ENCODE measurements at regions not wholly inside any gene's neighbourhood (a gene's known extent, or its start where the extent isn't known, plus 50 kb on each side); places are given as distances from the start of the nearest gene placed in this dataset.

DNA sequence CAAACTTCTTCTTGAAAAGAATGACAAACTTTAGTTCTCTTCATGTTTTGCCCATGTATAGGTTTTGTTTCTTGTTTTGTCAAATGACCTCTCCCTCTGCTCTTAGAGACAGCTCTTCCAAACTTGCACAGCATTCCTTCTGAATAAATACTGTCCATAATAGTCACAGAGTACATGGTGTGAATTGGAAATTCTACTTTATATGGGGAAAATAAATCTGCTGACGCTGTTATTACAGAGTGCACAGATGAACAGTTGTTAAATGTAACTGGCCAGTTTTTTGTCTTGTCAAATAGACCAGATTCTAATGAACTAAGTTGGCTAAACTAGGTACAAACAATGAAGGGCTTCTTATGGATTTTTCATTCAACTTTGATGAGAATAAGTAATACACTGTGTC lies 115.8 kb upstream of the DTNA start:
- DNase-seq (ENCODE audit: low spot score) = no peak

DNA sequence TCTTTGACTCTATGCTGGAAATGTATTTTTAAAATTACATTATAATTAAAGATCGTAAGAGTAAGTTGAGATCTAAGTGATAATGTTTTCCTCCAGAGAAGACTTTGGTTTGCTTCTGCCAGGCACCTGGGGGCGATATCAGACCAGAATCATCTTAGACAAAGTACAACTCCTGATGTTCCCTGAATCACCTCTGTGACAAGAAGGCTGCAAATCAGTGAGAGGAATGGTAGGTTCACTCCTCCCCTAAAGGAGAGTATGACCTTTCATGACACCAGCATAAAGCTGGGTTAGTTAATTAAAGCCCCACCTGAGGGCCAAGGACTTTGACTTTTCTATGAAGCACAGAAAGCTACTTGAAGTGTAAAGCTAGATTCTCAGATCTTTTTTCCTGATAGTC lies 114.4 kb upstream of the DTNA start:
- no peak for DNase-seq (ENCODE audit: low spot score)

DNA sequence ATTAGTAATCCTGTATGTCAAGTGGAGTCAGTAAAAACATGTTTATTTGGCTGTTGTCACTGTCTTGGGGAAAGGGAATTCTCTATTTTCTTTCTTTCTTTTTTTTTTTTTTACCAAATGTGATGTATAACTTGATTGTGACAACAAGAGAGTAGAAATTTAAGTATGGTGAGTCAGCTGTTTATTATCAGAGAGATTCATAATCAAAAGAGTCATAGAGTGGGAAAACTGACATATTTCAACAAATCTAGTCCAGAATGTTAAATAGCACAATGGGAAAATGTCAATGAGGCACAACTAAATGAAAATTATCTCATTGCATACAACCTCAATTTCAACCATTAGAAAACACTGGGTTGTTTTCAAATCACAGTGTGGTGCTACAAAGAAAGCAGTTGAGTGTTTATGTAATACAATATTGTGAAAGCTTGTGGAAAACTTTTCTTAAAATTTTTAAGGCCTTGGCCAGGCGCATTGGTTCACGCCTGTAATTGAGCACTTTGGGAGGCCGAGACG lies 111.9 kb upstream of the DTNA start:
- DNase-seq (ENCODE audit: low spot score) = no peak

DNA sequence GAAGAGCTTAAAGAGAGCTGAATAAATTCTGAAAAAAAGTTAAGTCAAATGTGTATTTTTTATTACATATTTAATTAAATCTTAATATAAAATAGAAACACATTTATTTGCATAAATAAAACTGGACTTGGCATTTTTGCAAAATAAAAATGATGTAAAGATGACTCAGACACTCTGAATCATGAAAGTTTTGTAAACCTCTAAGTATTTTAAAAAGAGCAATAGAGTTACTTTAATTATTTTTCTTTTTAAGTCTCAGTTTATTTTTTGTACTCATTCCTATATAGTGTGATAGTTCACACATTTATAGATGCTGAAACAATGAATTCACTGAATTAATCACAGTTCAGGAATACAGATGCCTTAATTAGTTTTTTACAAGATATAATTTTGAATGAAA lies 109.9 kb upstream of the DTNA start:
- DNase-seq (ENCODE audit: low spot score) = no peak

DNA sequence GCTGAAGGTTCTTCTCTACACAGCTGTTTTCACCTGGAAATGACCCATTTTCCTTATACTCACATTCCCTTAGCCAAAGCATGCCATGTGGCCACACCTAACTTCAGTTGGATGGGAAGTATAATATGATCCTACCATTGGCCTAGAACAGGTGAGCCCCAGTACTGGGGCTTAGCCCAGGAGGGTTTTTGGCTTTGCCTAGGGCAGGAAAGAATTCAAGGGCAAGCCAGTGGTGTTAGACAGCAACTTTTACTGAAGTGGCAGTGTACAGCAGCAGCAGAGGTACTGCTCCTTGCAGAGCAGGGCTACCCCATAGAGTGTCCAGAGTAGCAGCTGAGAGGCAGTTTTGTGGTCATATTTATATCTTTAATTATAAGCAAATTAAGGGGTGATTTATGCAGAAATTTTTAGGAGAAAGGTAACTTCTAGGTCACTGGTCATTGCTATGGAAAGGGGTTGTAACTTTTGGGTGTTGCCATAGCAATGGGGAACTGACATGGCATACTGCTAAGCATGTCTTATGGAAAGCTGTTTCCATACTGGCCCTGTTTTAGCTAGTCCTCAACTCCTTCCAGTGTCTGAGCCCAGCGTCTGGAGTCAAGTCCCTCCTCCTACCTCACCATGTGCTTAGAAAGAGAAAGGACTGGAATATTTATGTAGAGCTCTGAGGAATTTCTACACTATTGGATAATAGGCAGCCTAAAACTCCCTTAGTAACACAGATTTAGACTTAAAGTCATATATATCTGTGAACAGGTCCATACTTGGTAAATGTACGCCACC lies 109.0 kb upstream of the DTNA start:
- no peak for DNase-seq (ENCODE audit: low spot score)

DNA sequence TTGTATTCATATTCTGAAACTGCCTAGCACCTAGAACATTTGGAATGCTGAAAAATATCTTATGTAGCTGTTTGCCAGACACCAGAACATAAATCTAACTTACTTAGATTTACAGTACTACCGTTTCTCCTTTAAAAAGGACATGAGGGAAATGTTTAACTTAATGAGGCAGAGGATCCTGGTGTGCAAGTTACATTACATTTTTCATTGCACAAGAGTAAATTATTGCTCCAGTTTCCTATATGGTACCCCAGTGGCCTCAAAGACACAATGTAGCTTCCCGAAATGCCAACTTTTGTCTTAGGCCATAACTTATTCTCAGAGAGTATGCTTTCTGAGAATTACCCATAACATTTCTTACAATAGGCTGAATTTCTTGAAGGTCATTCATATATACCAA lies 105.5 kb upstream of the DTNA start:
- no peak for DNase-seq (ENCODE audit: low spot score)

DNA sequence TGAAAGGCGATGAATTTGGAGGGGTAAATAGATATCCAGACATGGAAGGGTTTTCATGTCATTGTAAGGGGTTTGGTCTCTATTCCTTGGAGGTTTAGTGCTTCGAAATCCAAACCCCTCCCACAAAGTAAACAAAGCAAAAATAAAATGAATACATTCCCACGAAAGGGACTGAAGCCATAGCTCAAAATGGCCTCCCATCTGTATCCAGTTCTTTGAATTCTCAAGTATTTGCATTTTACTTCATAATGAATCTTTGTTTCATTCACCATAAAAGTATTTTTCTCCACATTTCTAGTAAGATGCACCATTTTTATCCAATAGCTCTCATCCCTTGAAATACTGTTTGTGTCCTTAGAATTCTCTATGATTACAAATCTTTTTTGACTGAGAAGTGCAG lies 103.2 kb upstream of the DTNA start:
- DNase-seq (ENCODE audit: low spot score) = no peak

DNA sequence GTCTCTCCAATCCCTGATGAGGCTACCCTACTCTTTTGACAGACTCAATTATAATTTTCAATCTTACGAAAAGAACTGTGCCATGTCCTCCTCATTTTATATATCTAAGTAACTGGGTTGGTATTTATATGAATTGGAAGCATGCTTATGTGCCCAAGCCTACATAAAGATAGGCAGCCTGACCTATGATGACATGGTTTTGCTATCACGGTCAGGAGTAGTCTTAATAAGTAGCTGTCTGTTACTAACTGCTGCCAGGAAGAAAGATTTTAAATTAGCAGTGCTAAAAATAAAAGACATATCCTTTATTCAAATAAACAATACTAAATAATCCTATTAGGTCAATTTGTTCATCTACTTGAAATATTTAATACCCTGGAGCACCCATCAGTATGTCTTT lies 102.0 kb upstream of the DTNA start:
- no peak for DNase-seq (ENCODE audit: low spot score)

DNA sequence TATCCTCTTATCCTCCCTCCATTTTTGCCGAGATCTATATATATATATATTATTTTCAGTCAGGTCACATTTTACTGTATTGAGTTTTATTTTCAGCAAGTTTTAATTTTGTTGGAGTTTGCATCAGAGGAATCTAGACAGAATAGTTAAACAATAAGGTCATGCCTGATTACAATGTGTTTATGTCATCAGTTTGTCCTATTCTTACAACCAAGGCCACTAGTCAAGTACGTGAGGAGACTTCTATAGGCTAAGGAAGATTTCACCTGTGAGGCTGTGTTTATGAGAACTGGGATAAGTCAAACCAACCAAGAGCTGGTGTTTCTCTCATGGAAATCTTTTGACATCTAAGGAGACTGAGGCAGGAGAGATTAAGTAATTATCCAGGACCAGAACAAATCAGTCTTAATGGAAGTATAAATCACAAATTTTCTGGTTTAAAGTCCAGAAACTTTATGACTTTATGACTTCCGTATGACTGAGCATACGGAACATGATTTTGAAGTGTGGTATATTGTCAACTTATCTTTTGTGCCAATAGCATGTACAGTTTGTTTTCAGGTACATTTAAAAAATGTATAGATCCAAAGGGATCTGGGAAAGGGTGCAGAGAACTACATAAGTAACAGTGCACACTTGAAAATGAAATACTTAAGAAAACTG lies 100.0 kb upstream of the DTNA start:
- no peak for DNase-seq (ENCODE audit: low spot score)

DNA sequence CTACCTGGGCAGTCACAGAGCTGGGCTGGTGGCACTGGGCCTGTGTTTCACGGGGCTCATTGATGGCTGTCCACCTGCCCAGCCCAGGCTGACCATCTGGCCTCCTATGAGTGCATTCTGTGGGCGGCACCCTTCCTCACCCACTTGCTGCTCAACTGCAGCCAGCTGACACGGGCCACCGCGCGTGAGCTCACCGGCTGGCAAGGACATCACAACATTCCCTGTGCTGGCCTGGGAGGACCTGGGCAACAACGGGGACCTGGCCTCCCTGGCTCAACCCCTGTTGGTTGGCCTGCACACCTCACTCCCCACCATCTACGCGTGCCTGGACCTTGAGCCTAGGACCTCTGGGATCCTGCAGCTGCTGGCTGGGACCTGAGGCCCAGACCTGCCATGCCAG lies 98.2 kb upstream of the DTNA start:
- peak; percentile 82 for DNase-seq (ENCODE audit: low spot score)

DNA sequence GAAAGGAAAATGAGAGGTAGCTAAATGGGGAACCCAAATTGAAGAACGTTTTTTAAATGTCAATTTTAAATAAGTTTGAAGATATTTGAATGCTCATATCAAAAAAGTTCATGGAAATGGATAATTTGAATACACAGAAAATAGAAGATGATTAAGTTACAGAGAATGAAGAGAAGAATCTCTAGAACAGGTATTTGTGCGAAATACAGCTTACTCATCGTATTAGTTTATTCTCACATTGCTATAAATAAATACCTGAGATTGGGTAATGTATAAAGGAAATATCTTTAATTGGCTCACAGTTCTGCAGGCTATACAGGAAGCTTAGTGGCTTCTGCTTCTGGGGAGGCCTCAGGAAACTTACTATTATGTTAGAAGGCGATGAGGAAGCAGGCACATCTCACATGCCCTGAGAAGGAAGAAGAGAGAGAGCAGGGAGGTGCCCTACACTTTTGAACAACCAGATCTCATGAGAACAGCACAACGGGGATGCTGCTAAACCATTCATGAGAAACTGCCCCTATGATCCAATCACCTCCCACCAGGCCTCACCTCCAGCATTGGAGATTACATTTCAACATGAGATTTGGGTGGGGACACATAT lies 89.7 kb upstream of the DTNA start:
- no peak for DNase-seq (ENCODE audit: low spot score)

DNA sequence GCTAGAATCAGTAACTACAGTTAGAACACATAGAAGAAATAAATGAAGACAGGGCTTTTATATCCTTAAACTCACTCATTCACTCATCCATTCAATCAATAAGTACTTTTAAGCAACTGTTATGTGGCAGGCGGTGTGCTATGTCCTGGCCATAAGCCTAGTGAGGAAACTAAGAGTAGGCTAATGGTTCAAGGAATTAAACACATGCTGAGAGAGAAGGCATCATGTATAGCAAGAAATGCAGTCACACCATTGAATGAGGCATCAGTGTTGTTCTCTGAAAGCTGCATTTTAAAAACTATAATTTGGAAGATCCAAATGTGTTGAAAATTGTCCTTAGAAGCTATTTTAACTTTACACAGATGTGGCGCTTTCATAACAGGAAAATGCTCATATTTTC lies 86.5 kb upstream of the DTNA start:
- no peak for DNase-seq (ENCODE audit: low spot score)

DNA sequence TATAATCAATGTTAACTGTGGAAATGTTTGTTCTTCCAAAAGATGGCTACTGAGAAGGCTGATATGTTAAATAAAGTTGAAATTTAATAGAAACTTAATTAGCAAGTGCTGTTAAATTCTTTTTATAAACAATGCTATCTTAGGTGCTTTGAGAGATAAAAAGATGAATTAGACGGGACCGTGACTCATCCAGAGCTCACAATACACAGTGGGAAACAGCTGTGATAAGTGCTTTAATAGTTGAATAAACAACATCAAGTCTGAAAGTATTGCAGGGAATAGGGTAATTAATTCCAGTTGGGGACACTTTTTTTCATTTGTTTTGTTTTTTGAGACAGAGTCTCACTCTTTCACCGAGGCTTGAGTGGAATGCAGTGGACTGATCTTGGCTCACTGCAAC lies 85.5 kb upstream of the DTNA start:
- no peak for DNase-seq (ENCODE audit: low spot score)

DNA sequence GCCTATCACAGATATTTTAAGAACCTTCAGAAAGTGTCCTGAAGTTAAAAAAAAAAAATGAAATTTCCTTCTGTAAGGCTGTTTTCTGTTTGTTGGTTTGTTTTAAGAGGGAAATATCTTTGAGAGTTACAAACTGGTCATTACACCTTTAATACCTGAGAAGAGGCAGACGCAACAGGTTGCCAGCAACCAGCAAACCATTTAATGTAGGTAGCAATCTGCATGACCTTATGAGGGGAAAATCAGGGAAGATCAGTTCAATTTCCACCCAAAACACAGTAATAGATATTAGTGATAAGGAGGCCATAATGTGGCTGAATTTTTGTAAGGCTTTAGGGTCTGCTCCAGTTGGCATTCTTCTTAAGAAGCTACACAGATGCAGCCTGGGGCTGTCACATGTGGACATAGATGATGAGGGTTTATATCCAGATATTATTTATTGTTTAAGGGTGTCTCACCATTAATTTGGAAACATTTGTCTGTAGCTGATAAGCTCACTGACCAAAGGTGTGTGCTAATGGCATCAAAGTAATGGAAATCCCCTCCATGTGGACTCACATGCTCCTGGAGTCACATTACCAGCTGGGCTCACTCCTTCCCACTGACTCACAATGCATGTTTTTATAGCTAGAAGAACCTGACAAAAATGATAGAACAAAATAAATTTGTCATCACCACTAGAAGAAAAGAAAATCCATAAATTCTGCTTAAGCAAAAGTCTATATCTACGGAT lies 83.5 kb upstream of the DTNA start:
- no peak for DNase-seq (ENCODE audit: low spot score)

DNA sequence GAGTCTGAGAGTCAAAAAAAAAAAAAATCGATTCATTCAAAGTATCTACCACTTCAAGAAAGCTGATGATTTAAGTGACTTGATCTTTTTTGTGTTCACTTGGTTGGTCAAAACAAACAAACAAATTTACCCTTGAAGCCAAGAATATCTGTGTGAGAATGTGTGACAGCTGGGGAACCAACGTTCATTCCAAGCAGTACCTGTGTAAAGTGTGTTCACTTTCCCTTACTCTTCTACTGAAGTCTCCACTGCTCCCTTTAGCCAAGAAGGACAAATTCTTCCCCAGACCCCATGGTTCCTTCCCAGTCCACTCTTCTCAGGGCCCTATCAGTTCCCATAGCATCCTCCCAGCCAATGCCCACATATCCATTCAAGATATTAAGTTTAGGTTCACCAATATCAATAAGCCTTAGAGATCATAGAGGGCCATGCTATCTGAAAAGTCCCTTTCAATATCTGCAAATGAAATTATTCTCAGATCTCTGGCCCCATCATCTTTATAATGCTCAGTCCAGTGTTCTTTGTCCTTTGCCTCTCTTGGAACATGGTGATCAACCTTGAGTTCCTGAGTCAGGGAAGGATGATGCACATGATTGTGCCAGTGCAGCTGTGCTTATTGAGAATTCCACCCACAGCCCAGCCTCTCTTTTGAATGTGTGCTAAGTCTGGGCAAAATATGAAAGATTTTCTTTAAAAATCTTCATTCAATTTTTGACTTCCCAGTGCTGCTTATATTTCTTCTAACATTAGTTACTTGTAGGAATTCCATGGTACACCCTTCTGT lies 82.8 kb upstream of the DTNA start:
- no peak for DNase-seq (ENCODE audit: low spot score)

DNA sequence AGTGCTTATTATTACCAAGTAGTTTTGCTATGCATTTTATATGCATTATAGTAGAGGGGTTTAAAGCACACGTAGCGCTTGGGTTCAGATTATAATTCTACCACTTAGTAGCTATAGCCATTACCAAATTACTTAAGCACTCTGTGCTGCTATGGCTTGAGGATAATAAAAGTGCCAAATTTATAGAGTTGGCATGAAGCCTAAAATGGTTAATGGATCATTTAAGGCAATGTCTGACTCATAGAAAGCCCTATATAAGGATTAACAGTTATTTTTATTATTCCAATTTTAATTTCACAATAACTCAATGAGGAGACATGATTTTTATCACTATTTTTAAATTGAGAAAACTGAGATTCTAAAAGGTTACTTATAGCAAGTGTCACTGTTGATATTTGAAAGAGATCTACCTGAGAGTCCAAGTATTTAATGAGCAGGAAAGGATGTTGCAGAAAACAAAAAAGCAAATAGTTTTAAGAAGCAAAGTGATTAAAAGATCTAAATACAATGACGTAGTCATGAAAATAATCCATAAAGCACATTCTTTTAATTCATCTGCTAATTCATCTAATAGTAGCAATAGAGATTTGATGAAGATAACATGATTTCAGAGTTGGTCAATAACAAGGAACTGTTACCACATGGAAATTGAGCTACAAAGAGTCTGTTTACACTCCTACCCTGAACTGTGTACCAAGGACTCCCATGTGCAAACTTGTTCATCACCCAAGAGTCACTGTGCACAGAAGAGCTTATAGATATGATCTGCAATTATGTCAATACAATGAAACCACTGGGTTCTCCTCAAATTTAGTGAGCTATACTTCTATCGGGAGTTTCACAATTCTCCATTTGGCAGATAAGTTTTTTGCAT lies 78.8 kb upstream of the DTNA start:
- DNase-seq (ENCODE audit: low spot score) = no peak

DNA sequence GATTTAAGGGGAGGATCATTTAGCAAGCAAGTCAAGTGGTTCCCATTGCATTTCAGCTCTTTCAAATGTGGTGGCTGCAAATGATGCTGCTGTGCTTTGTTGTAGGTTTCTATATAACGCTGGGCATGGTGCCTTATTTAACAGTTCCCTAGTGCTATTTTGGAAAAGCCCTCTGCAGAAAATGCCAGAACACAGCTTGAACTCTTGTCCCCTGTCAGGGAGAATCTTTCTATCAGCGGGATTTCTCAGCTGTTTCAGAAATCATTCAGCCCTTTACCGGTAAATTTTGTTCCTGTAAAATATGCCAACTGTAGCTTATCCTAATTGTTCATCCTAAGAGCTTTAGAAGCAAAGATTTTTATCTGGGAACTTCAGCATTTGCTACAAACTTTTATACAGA lies 77.8 kb upstream of the DTNA start:
- DNase-seq (ENCODE audit: low spot score) = peak; percentile 95

DNA sequence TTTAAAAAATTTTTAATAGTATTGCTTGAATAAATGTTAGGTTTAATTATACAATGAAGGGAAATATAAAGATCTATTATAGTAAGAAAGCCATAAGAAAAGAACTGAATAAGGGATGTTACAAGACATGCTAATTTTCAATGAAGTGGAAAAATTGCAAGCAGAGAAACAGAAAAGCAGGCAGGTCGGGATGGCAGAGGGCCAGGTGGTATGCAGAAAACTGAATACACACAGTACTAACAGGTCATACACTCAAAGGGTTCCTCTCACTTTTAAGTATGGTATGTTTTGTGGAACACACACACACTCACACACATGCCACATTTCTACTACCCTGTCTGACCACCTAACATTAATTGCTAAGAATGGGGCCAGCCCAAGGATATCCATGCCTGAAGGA lies 76.7 kb upstream of the DTNA start:
- DNase-seq (ENCODE audit: low spot score) = peak; percentile 54

DNA sequence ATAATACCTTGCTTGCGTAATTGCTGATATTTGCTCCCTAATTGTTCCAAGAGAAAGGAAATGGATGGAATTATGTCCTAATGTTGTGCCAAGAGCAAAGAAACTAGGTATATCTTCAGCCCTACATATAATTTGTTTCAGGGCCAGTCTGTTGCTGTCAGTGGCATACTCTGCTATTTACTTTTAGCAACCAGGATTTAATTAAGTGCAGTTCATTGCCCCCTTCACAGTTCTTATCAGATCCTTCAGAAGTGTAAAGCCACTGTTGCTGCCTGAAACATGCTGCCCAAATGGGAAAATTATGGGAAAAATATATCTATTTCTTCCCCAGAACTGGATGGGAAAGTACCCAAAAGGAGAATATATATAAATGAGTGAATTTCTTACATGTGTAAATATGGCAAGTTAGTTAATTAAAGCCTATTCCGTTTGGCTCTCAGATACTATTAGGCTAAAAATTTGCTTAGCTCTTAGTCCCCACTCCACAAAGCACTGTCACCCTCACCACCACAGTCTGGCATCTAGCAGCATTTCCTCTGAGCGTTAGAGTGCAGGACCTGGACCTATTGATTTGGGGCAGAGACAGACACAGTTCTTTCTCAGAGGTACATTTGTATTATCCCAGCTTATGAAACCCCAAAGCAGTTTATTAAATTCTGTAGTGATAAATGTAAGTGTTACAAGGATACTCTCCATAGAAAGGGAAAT lies 72.8 kb upstream of the DTNA start:
- no peak for DNase-seq (ENCODE audit: low spot score)

DNA sequence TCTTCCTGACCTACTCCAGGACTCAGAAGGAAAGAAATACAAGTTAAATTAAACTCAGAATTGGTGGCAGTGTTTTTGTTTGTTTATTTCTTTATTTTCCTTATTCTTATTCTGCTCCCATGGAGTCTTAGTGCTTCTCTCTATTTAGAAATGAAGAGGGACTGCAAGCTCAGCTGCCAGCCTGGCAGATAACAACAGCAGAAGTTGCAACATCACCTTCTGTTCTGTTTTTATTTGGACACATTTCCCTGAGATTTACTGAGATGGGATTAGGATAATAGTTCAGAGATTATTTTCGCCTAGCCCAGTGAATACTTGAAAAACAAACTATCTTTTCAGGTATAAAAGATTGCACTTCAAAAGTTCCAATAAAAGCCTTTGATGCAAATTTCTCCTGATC lies 70.4 kb upstream of the DTNA start:
- peak; percentile 77 for DNase-seq (ENCODE audit: low spot score)

Measured in cerebellar cortex (tissue), 1 donor.